ENCODE measurements at regions not wholly inside any gene's neighbourhood (a gene's known extent, or its start where the extent isn't known, plus 50 kb on each side); places are given as distances from the start of the nearest gene placed in this dataset.

GRCh38 chr4:122017296-122017695 lies 65.4 kb upstream of the TRPC3 start:
- no peak overlapping the region for H3K56ac ChIP-seq (replicated peaks; ENCODE audit: insufficient read length, low read depth, low read length)
- no peak overlapping the region for H3K23ac ChIP-seq (ENCODE audit: insufficient read length)
- H4K8ac ChIP-seq (ENCODE audit: extremely low read depth, insufficient read depth, low read length): no peak overlapping the region
- no peak overlapping the region for H2AK5ac ChIP-seq (ENCODE audit: low read depth, low read length)
- no peak for DNase-seq (ENCODE audit: low read depth in 1 of 2, low spot score in 2 of 2)
- H3K79me2 ChIP-seq (ENCODE audit: control insufficient read depth in 1 of 2, insufficient read depth in 2 of 2, low read length in 2 of 2): no peaks in the 10 kb centered on the region
- 0 out of 2 replicates have a peak overlapping the region, but pooled peaks have one; percentile 15 for H2AFZ ChIP-seq (ENCODE audit: low read length)
- WGBS, 2 experiments (ENCODE audit: extremely low coverage in 1 of 2, insufficient coverage in 1 of 2, insufficient read length in 1 of 2, insufficient replicate concordance in 2 of 2, low coverage in 1 of 2, low lambda C conversion rate in 2 of 2, missing lambda C conversion rate in 1 of 2): 79% methylated on average over 2 of the region's 2 CpGs; no CpG with 5 or more reads in 1 of the 2 experiments
- H2BK120ac ChIP-seq (replicated peaks; ENCODE audit: low read depth, low read length): no peak overlapping the region
- no peak overlapping the region for H3K4ac ChIP-seq (replicated peaks; ENCODE audit: insufficient read length, low read depth, low read length)
- no peak overlapping the region for H3K14ac ChIP-seq (ENCODE audit: insufficient read length)
- no peak overlapping the region for H3K9ac ChIP-seq (replicated peaks in 1 of 4; ENCODE audit: extremely low read depth in 1 of 4, low read depth in 3 of 4, low read length in 3 of 4)
- H3K79me1 ChIP-seq (ENCODE audit: low read depth, low read length): no peaks in the 10 kb centered on the region
- no peak overlapping the region for H4K91ac ChIP-seq (replicated peaks; ENCODE audit: insufficient read length, low read length)
- ChIA-PET POLR2A (ENCODE audit: partially characterized antibody) (no interaction called here), CTCF (ENCODE audit: partially characterized antibody) (interaction anchor here (0.9 to 1.1 kb wide), 2 partner anchors 10 to 20 kb away, joined by 4 read pairs; no protein-coding TSS in a partner anchor)
- no peak overlapping the region for H2BK15ac ChIP-seq (ENCODE audit: low read length)
- FAIRE-seq: no peak
- no peaks in the 10 kb centered on the region for H3K4me1 ChIP-seq (replicated peaks in 1 of 4; ENCODE audit: control insufficient read depth in 3 of 4, insufficient read depth in 4 of 4, low read length in 3 of 4)
- no peak overlapping the region for H2BK12ac ChIP-seq (ENCODE audit: low read depth, low read length)
- H3K27ac ChIP-seq (ENCODE audit: low read depth, low read length): no peak overlapping the region
- H3K4me3 ChIP-seq (ENCODE audit: extremely low read depth in 1 of 4, insufficient read depth in 2 of 4, low read depth in 3 of 4, low read length in 4 of 4): no peak overlapping the region
- TF ChIP-seq SIN3A (conservative IDR thresholded peaks at IDR 0.05 in 1 of 2, IDR thresholded peaks at IDR 0.05 in 1 of 2; ENCODE audit: low read depth in 1 of 2, low read length in 2 of 2): no peak
- no peak for TF ChIP-seq YY1 (IDR thresholded peaks at IDR 0.05; ENCODE audit: low read depth, low read length)
- no peak for TF ChIP-seq SRF (IDR thresholded peaks at IDR 0.05; ENCODE audit: low read depth, low read length)
- TF ChIP-seq MAFK (IDR thresholded peaks at IDR 0.05; ENCODE audit: low read depth, low read length): no peak
- H3K9me3 ChIP-seq (ENCODE audit: insufficient read depth in 2 of 2, low read depth in 1 of 2, low read length in 1 of 2): no peaks in the 10 kb centered on the region
- no peaks in the 10 kb centered on the region for H4K20me1 ChIP-seq (replicated peaks in 1 of 2; ENCODE audit: control insufficient read depth in 1 of 2, insufficient read depth in 2 of 2, low read length in 2 of 2)
- no peak overlapping the region for H2BK20ac ChIP-seq (ENCODE audit: low read length)
- no peak overlapping the region for H2BK5ac ChIP-seq (ENCODE audit: low read depth, low read length)
- no peaks in the 10 kb centered on the region for H3K27me3 ChIP-seq (replicated peaks in 1 of 4; ENCODE audit: control insufficient read depth in 3 of 4, extremely low read depth in 1 of 4, insufficient read depth in 3 of 4, low read length in 3 of 4)
- no peak overlapping the region for H4K5ac ChIP-seq (ENCODE audit: insufficient read length, low read depth, low read length)
- H3K18ac ChIP-seq (ENCODE audit: extremely low read depth, low read length): no peak overlapping the region
- H3K23me2 ChIP-seq (ENCODE audit: low read depth, low read length): no peaks in the 10 kb centered on the region
- no peak overlapping the region for H3K4me2 ChIP-seq (ENCODE audit: insufficient read depth in 1 of 2, low read depth in 2 of 2, low read length in 2 of 2)
- H3K36me3 ChIP-seq (ENCODE audit: control insufficient read depth in 2 of 4, insufficient read depth in 4 of 4, low read length in 3 of 4): no peaks in the 10 kb centered on the region; a peak in 1 of 8 replicates

Data from H1 (cell line).